ENCODE measurements at regions not wholly inside any gene's neighbourhood (a gene's known extent, or its start where the extent isn't known, plus 50 kb on each side); places are given as distances from the start of the nearest gene placed in this dataset.

GRCh38 chr11:95485115-95485900 lies 254.3 kb upstream of the SESN3 start:
- no peaks in the 10 kb centered on the region for H3K9me3 ChIP-seq
- no peak for TF ChIP-seq POLR2A (IDR thresholded peaks at IDR 0.05)
- TF ChIP-seq POLR2AphosphoS5 (IDR thresholded peaks at IDR 0.05; ENCODE audit: insufficient read depth in 1 of 2, low read depth in 1 of 2) = no peak
- TF ChIP-seq CTCF (IDR thresholded peaks at IDR 0.05) = no peak
- H3K27me3 ChIP-seq = no peaks in the 10 kb centered on the region
- intact Hi-C loops (cut with DNase I) = no loop called here
- DNase-seq (ENCODE audit: extremely low spot score in 2 of 2) = no peak
- no peak overlapping the region for H3K4me3 ChIP-seq
- H3K36me3 ChIP-seq = no peaks in the 10 kb centered on the region
- no peaks in the 10 kb centered on the region for H3K4me1 ChIP-seq
- H3K27ac ChIP-seq = no peak overlapping the region

GRCh38 chr11:95483339-95483738 lies 252.3 kb upstream of the SESN3 start:
- H3K9me3 ChIP-seq = no peaks in the 10 kb centered on the region
- no peak for DNase-seq (ENCODE audit: extremely low spot score in 2 of 2)
- H3K27me3 ChIP-seq = no peaks in the 10 kb centered on the region
- TF ChIP-seq POLR2AphosphoS5 (IDR thresholded peaks at IDR 0.05; ENCODE audit: insufficient read depth in 1 of 2, low read depth in 1 of 2) = no peak
- TF ChIP-seq POLR2A (IDR thresholded peaks at IDR 0.05) = no peak
- H3K27ac ChIP-seq = no peak overlapping the region
- H3K4me1 ChIP-seq = no peaks in the 10 kb centered on the region
- no peaks in the 10 kb centered on the region for H3K36me3 ChIP-seq
- intact Hi-C loops (cut with DNase I) = no loop called here
- H3K4me3 ChIP-seq = no peak overlapping the region

- no peaks in the 10 kb centered on the region for H3K36me3 ChIP-seq
- no peak overlapping the region for H3K4me3 ChIP-seq
- intact Hi-C loops (cut with DNase I) = loop anchor here (5.0 kb wide), 1 partner anchor 1886 kb away; no protein-coding TSS in a partner anchor
- H3K9me3 ChIP-seq = no peaks in the 10 kb centered on the region
- TF ChIP-seq CTCF (IDR thresholded peaks at IDR 0.05) (no peak), POLR2A (IDR thresholded peaks at IDR 0.05) (no peak), POLR2AphosphoS5 (IDR thresholded peaks at IDR 0.05; ENCODE audit: insufficient read depth in 1 of 2, low read depth in 1 of 2) (no peak)
- H3K27me3 ChIP-seq = no peaks in the 10 kb centered on the region
- no peak overlapping the region for H3K27ac ChIP-seq
- no peaks in the 10 kb centered on the region for H3K4me1 ChIP-seq
- no peak for DNase-seq (ENCODE audit: extremely low spot score in 2 of 2)
Measured at GRCh38 chr11:95478003-95478402, 247.0 kb upstream of the SESN3 start.

- Histone ChIP-seq H3K9me3 (no peaks in the 10 kb centered on the region), H3K4me3 (no peak overlapping the region), H3K27ac (no peak overlapping the region), H3K36me3 (no peaks in the 10 kb centered on the region), H3K4me1 (no peaks in the 10 kb centered on the region), H3K27me3 (no peaks in the 10 kb centered on the region)
- intact Hi-C loops (cut with DNase I) = no loop called here
- no peak for DNase-seq (ENCODE audit: extremely low spot score in 2 of 2)
- TF ChIP-seq CTCF (IDR thresholded peaks at IDR 0.05) = no peak
- TF ChIP-seq POLR2A (IDR thresholded peaks at IDR 0.05) = no peak
- no peak for TF ChIP-seq POLR2AphosphoS5 (IDR thresholded peaks at IDR 0.05; ENCODE audit: insufficient read depth in 1 of 2, low read depth in 1 of 2)
Measured at GRCh38 chr11:95469258-95469657, 238.3 kb upstream of the SESN3 start.

- no peaks in the 10 kb centered on the region for H3K4me1 ChIP-seq
- intact Hi-C loops (cut with DNase I) = no loop called here
- TF ChIP-seq POLR2A (IDR thresholded peaks at IDR 0.05) (no peak), CTCF (IDR thresholded peaks at IDR 0.05) (no peak), POLR2AphosphoS5 (IDR thresholded peaks at IDR 0.05; ENCODE audit: insufficient read depth in 1 of 2, low read depth in 1 of 2) (no peak)
- H3K36me3 ChIP-seq = no peaks in the 10 kb centered on the region
- H3K27me3 ChIP-seq = no peaks in the 10 kb centered on the region
- H3K4me3 ChIP-seq = no peak overlapping the region
- H3K27ac ChIP-seq = no peak overlapping the region
- no peak for DNase-seq (ENCODE audit: extremely low spot score in 2 of 2)
- H3K9me3 ChIP-seq = no peaks in the 10 kb centered on the region
Measured at GRCh38 chr11:95466416-95466815, 235.4 kb upstream of the SESN3 start.
